ENCODE measurements at regions not wholly inside any gene's neighbourhood (a gene's known extent, or its start where the extent isn't known, plus 50 kb on each side); places are given as distances from the start of the nearest gene placed in this dataset.

GRCh38 chr12:33649992-33650391 lies 210.4 kb upstream of the SYT10 start:
- no peak overlapping the region for H3K4me3 ChIP-seq (replicated peaks in 1 of 3; ENCODE audit: insufficient read depth in 1 of 3, low read depth in 2 of 3, low read length in 3 of 3)
- intact Hi-C loops (cut with micrococcal nuclease; ENCODE audit: unreplicated experiment) (no loop called here), in situ Hi-C loops (cut with HindIII; ENCODE audit: extremely low pct_ligation_motif_present, low pct_unique_long_range_greater_than_20kb) (no loop called here)
- no peaks in the 10 kb centered on the region for H3K4me1 ChIP-seq (ENCODE audit: insufficient read depth, low read length)
- ATAC-seq, result no peak
- ChIA-PET POLR2A (no interaction called here), CTCF (ENCODE audit: low intra/inter-chr PET ratio, low total read pairs) (no interaction called here)
- WGBS (ENCODE audit: low lambda C conversion rate), result 20% methylated on average over 4 of the region's 4 CpGs
- DNase-seq (ENCODE audit: low spot score), result no peak
- no peak overlapping the region for H3K9ac ChIP-seq (ENCODE audit: insufficient read depth, low read depth, low read length)
- no peak overlapping the region for H3K27ac ChIP-seq (ENCODE audit: extremely low read length, insufficient read depth, low read length)
- no peaks in the 10 kb centered on the region for H4K20me1 ChIP-seq (ENCODE audit: insufficient read depth, low read length)
- FAIRE-seq, result no peak
- H2AFZ ChIP-seq (ENCODE audit: low read length), result no peak overlapping the region
- no peak overlapping the region for H3K4me2 ChIP-seq (ENCODE audit: low read depth, low read length)
- no peaks in the 10 kb centered on the region for H3K79me2 ChIP-seq (ENCODE audit: insufficient read depth, low read length)
- no peaks in the 10 kb centered on the region for H3K27me3 ChIP-seq (ENCODE audit: control insufficient read depth in 1 of 2, insufficient read depth in 2 of 2, low read length in 2 of 2)
- no TSS peak for BruUV-seq (replicated peaks)
- TF ChIP-seq RERE (CRISPR knock-in tag; IDR thresholded peaks at IDR 0.05; ENCODE audit: low read depth) (no peak), ATF7-NPFF (CRISPR knock-in tag; IDR thresholded peaks at IDR 0.05; ENCODE audit: low read depth) (no peak), CHCHD3 (CRISPR knock-in tag; IDR thresholded peaks at IDR 0.05) (no peak), ATF6 (CRISPR knock-in tag; conservative IDR thresholded peaks at IDR 0.05) (no peak), PHF21A (CRISPR knock-in tag; IDR thresholded peaks at IDR 0.05) (no peak), ZNF558 (CRISPR knock-in tag; IDR thresholded peaks at IDR 0.05; ENCODE audit: borderline replicate concordance) (no peak), ZNF33B (CRISPR knock-in tag; IDR thresholded peaks at IDR 0.05) (no peak), HDAC6 (IDR thresholded peaks at IDR 0.05; ENCODE audit: low read depth, low read length) (no peak), ZNF597 (CRISPR knock-in tag; IDR thresholded peaks at IDR 0.05) (no peak), ZNF235 (CRISPR knock-in tag; IDR thresholded peaks at IDR 0.05; ENCODE audit: borderline replicate concordance) (no peak), ZSCAN9 (CRISPR knock-in tag; IDR thresholded peaks at IDR 0.05; ENCODE audit: borderline replicate concordance) (no peak), SUZ12 (IDR thresholded peaks at IDR 0.05; ENCODE audit: low read depth, low read length) (no peak)
- TF ChIP-seq, protein P1, sequence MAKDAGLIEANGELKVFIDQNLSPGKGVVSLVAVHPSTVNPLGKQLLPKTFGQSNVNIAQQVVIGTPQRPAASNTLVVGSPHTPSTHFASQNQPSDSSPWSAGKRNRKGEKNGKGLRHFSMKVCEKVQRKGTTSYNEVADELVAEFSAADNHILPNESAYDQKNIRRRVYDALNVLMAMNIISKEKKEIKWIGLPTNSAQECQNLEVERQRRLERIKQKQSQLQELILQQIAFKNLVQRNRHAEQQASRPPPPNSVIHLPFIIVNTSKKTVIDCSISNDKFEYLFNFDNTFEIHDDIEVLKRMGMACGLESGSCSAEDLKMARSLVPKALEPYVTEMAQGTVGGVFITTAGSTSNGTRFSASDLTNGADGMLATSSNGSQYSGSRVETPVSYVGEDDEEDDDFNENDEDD (CRISPR knock-in tag; IDR thresholded peaks at IDR 0.05; ENCODE audit: borderline replicate concordance), result no peak
- TF ChIP-seq, protein P2, sequence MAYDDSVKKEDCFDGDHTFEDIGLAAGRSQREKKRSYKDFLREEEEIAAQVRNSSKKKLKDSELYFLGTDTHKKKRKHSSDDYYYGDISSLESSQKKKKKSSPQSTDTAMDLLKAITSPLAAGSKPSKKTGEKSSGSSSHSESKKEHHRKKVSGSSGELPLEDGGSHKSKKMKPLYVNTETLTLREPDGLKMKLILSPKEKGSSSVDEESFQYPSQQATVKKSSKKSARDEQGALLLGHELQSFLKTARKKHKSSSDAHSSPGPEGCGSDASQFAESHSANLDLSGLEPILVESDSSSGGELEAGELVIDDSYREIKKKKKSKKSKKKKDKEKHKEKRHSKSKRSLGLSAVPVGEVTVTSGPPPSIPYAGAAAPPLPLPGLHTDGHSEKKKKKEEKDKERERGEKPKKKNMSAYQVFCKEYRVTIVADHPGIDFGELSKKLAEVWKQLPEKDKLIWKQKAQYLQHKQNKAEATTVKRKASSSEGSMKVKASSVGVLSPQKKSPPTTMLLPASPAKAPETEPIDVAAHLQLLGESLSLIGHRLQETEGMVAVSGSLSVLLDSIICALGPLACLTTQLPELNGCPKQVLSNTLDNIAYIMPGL (CRISPR knock-in tag; IDR thresholded peaks at IDR 0.05; ENCODE audit: borderline replicate concordance in 1 of 2, low read depth in 1 of 2), result no peak
- H3K9me3 ChIP-seq (ENCODE audit: low read length), result no peaks in the 10 kb centered on the region
- no peaks in the 10 kb centered on the region for H3K36me3 ChIP-seq (replicated peaks in 1 of 2; ENCODE audit: control insufficient read depth in 1 of 2, insufficient read depth in 2 of 2, low read length in 2 of 2)

All from HepG2 (cell line).